Right hindlimb (tissue), 1 donor: ENCODE measurements at regions not wholly inside any gene's neighbourhood (a gene's known extent, or its start where the extent isn't known, plus 50 kb on each side); places are given as distances from the start of the nearest gene placed in this dataset.
"Not testable (repeated sequence)": the region's sequence is repeated elsewhere in the genome, so short reads cannot be mapped to it uniquely, and the experiment has no call there.

Experiments used
- DNase-seq: peaks from one replicate; pipeline ENCODE4 v3.0.0-alpha.2; 2018

GRCh38 chr7:130948822-130949221 lies 214.8 kb upstream of the KLF14 start:
- DNase-seq = no peak

- DNase-seq = no peak
Measured at GRCh38 chr7:130949550-130949949, 215.5 kb upstream of the KLF14 start.

- DNase-seq = no peak
Measured at GRCh38 chr7:130950054-130950453, 216.0 kb upstream of the KLF14 start.

- DNase-seq = no peak
Measured at GRCh38 chr7:130950741-130951140, 216.7 kb upstream of the KLF14 start.

- DNase-seq = no peak
Measured at GRCh38 chr7:130951303-130951975, 217.4 kb upstream of the KLF14 start.

GRCh38 chr7:130951976-130952876 lies 218.2 kb upstream of the KLF14 start:
- DNase-seq = no peak

GRCh38 chr7:130953196-130953595 lies 219.2 kb upstream of the KLF14 start:
- DNase-seq = no peak

GRCh38 chr7:130954918-130955564 lies 221.0 kb upstream of the KLF14 start:
- DNase-seq = no peak

GRCh38 chr7:130955565-130955919 lies 221.5 kb upstream of the KLF14 start:
- no peak for DNase-seq

- DNase-seq = no peak
Measured at GRCh38 chr7:130956417-130957136, 222.6 kb upstream of the KLF14 start.

GRCh38 chr7:130957137-130957513 lies 223.1 kb upstream of the KLF14 start:
- DNase-seq = no peak

GRCh38 chr7:130957722-130958435 lies 223.9 kb upstream of the KLF14 start:
- not testable (repeated sequence) for DNase-seq

- no peak for DNase-seq
Measured at GRCh38 chr7:130958846-130959245, 224.8 kb upstream of the KLF14 start.

GRCh38 chr7:130959743-130960207 lies 225.8 kb upstream of the KLF14 start:
- no peak for DNase-seq

- no peak for DNase-seq
Measured at GRCh38 chr7:130960208-130960988, 226.4 kb upstream of the KLF14 start.

- no peak for DNase-seq
Measured at GRCh38 chr7:130961128-130961601, 227.2 kb upstream of the KLF14 start.

GRCh38 chr7:130962109-130962508 lies 228.1 kb upstream of the KLF14 start:
- DNase-seq = no peak

GRCh38 chr7:130963339-130963738 lies 229.3 kb upstream of the KLF14 start:
- no peak for DNase-seq

- DNase-seq = no peak
Measured at GRCh38 chr7:130965515-130965914, 231.5 kb upstream of the KLF14 start.

GRCh38 chr7:130966246-130967009 lies 232.4 kb upstream of the KLF14 start:
- DNase-seq = no peak

GRCh38 chr7:130970196-130970595 lies 236.2 kb upstream of the KLF14 start:
- no peak for DNase-seq
